SH-SY5Y (cell line): ENCODE measurements at regions not wholly inside any gene's neighbourhood (a gene's known extent, or its start where the extent isn't known, plus 50 kb on each side); places are given as distances from the start of the nearest gene placed in this dataset.

Experiments used
- GATA2 ChIP-seq: IDR thresholded peaks from 2 replicates; pipeline ENCODE4 v1.6.1; 2011; ENCODE audit warnings: mild to moderate bottlenecking, low read depth, low read length
- GATA3 ChIP-seq: IDR thresholded peaks from 2 replicates; pipeline ENCODE4 v1.6.1; 2011; ENCODE audit warnings: low read depth, mild to moderate bottlenecking, low read length, moderate library complexity

- TF ChIP-seq GATA3 (no peak), GATA2 (no peak)
Measured at GRCh38 chr4:137692205-137692604, 159.9 kb upstream of the PCDH18 start.
